T47D (cell line): ENCODE measurements at regions not wholly inside any gene's neighbourhood (a gene's known extent, or its start where the extent isn't known, plus 50 kb on each side); places are given as distances from the start of the nearest gene placed in this dataset.

Source experiments
- DNase-seq, 2 experiments: peaks; one replicate each; pipeline versions ENCODE4 v3.0.0 to v3.0.0-alpha.2; 2011 to 2012; ENCODE audit warnings: low read depth in 1 of 2, low spot score in 1 of 2
- JUND ChIP-seq: IDR thresholded peaks from 2 replicates; pipeline ENCODE4 v1.6.1; 2012; ENCODE audit warnings: low read depth
- in situ Hi-C: cut with HindIII; loops from 2 replicates; pipeline ENCODE4 v1.10.0; 2016; ENCODE audit warnings: low sequenced_read_pairs, low pct_unique_long_range_greater_than_20kb

GRCh38 chr13:112124141-112124540, 57.2 kb downstream of the SOX1 start:
- DNase-seq, result no peak
- in situ Hi-C loops, result no loop called here
- no peak for TF ChIP-seq JUND

DNA sequence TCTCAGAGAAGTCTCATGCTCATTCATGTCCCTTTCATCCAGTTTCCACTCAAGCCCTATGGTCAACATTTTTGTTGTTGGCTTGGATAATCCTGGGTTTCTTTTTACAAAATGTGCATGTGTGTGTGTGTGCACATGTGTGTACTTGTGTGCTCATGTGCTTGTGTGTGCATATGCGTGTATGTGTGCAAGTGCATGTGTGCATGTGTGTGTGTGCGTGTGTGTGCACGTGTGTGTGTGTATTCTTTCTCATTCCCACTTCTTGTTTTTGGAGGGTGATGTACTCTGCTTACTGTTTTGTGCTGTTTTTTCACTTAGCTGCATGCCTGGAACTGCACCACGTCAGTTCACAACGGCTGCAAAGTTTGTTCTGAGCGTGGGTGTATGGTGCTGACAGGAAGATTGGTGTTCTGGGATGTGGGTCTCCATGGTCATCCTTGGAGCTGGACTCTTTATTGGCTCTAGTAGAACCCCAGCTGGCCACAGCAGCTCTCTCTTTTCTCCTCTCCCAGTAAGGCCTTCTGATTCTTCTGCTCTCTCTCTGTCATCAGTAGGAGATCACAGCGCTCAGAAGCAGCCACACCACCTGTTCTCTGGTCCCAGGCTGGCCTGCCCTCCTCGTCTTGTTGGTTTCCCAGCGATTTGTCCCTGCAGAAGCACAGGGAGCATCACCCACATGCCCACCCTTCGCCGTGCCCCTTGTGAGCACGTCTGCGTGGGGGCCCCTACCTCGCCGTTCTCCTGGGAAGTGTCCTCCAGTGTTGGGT, 60.8 kb downstream of the SOX1 start:
- in situ Hi-C loops, result no loop called here
- no peak for DNase-seq
- TF ChIP-seq JUND, result no peak

GRCh38 chr13:112128331-112128610, 61.3 kb downstream of the SOX1 start:
- in situ Hi-C loops, result no loop called here
- no peak for TF ChIP-seq JUND
- no peak for DNase-seq

- no peak for DNase-seq
- in situ Hi-C loops, result no loop called here
- no peak for TF ChIP-seq JUND
Measured at GRCh38 chr13:112130418-112130817, 63.5 kb downstream of the SOX1 start.

DNA sequence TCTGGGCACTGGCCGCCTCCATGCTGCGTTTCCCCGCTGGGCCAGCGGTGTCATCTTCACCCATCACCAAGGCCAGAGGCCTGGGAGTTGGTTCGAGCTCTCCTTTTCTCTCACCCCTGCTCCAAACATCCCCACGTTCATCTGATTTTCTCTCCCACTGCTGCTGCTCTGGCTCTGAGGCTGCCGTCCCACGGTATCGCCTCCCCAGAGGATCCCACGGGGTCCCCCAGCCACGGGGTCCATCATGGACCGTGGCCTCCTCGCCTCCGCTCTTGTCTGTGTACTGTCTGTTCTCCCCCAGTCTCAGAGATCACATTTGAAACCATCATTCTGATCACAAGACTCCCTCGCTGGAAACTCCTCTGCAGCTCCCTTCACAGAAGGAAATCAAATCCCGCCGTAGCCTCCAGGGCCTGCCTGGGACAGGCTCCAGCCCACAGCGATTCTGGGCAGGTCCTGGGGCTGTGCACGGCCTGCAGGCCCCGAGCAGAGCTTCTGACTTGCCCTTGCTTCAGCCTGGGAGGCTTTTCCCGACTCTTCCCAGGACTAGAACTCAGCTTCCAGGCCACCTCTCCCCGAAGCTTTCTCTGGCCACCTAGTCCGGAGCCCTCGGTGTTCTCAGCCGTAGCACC, 64.2 kb downstream of the SOX1 start:
- DNase-seq, result no peak
- in situ Hi-C loops, result no loop called here
- TF ChIP-seq JUND, result no peak

GRCh38 chr13:112131713-112132113, 64.8 kb downstream of the SOX1 start:
- in situ Hi-C loops, result no loop called here
- no peak for TF ChIP-seq JUND
- DNase-seq, result no peak

DNA sequence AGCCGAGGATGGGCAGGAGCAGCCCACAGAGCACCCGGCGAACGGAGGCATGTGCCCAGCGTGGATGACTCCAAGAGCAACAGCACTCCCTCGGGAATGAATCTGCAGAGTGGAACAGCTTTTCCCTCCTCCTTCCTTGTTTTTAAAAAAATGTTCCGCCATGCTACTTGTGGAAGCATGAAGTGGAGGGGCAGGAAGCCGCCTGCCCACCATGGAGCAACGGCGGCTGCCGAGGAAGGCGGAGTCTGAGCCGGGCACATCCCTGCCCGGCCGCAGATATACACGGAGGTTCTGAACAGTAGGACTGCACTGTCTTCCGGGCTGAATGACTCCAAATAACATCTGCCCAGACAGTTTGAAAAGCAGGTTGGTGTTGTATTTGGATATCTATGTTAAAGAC, 65.2 kb downstream of the SOX1 start:
- in situ Hi-C loops, result no loop called here
- no peak for TF ChIP-seq JUND
- DNase-seq, result no peak

DNA sequence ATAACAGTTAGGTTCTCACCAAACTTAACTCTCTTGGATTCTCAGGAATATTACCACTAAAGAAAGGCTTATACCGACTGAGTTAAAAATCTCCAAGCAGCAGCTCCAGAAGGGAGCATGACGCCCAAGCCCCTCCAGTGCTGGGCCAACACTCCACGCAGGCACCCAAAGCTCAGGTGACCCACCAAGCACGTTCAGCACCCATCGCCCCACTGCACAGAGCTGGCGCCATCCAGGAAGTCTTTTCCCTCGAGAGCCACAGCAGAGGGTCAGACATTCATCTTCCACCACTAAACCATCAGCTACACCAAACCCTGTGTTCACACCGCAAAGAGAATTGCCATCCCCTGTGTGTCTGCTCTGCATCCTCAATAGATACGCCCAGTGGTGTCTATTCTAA, 65.7 kb downstream of the SOX1 start:
- no peak for DNase-seq
- no peak for TF ChIP-seq JUND
- in situ Hi-C loops, result no loop called here

DNA sequence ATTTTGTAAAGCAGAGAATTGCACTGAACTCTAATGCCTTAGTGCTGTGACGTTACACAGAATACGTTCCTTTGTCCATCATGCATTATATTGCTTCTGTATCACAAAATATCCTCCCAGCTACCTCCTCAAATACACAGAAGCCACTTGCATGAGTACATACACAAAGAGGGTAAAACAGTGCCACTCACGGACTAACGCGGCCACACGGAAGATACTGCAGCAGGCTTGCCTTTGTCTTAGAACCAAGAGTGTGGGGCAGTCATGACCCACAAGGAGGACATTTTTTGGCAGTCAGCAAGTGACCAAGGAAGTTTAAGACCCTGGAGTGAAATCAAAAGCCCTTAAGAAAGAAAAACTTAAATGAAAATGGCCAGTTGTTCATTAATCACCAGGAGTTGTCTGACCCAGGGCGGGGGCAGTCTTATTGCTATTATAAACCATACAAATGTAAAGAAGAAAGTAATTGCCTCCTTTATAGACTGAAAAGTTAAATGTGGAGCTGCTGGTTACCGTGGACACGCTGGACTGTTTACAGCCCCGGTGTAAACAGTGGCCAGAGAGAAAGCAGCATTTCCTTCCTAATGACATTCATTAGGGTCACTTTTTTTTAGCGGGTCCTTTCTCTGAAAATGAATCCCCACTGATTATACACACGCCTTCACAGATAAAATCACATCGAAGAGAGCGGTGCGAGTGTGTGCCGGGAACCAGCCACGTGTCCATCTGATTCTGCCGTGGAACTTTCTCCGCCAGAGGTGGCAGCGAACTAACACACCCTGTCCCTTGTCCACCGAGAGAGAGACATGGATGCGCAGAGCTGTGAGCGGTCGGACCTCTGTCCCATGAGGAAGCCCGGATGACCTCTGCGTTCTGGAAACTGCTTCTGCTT, 66.8 kb downstream of the SOX1 start:
- no peak for DNase-seq
- no peak for TF ChIP-seq JUND
- in situ Hi-C loops, result no loop called here

DNA sequence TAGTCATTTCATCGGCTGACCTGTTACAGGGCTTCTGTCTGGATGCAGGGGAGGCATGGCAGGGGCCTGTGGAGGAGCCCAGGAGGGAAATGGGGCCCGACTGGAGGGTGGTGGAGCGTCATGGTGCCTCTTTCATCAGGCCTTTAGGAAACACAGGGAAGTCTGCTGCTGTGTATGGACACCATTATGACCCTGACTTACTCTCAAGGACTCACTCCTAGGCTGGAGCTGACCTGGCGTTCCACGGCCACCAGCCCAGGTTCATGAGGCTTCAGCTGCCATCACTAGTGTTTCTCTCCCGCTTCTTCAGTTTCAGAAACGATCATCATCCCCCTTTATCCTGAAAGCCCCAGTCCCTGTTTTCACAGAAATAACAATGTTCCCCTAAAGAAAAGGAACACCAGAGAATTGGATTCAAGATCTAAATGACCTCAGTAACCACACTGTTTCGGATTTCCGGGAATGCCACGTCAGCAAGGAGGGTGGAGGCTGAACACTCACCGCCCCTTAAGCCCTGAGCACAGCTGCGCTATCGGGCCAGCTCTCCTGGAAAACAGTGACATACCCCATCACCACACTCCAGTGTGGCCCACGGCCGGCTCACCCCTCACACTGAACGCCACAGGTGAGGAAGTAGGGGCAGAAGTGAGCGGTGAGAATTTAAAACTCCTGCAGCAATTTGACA, 67.6 kb downstream of the SOX1 start:
- no peak for DNase-seq
- no peak for TF ChIP-seq JUND
- in situ Hi-C loops, result no loop called here

DNA sequence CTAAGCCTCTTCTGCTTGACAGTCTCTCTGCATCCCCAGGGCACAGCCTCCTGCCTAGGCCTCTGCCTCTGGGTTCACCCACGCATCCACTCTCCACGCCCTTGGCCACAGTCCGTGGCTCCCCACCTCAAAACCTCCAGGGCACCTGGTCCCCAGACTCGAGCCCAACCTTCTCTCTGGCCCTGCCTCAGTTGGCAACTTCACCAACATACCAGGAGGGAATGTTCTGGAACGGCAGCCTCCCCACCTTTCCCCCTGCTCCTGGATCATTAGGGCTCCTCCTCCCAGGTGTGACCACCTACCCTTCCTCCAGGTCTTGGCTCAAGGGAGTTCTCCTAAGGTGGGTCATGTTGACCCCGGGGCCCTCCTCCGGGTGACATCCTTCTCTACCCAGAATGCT, 69.1 kb downstream of the SOX1 start:
- in situ Hi-C loops, result no loop called here
- no peak for TF ChIP-seq JUND
- no peak for DNase-seq

- TF ChIP-seq JUND, result no peak
- in situ Hi-C loops, result no loop called here
- DNase-seq, result no peak
Measured at GRCh38 chr13:112137144-112137543, 70.2 kb downstream of the SOX1 start.
